Mammary epithelial cell (primary cell): ENCODE measurements at regions not wholly inside any gene's neighbourhood (a gene's known extent, or its start where the extent isn't known, plus 50 kb on each side); places are given as distances from the start of the nearest gene placed in this dataset.

Source experiments
- CTCF ChIP-seq, 2 donors: IDR thresholded peaks in 1 of 2; conservative IDR thresholded peaks in 1 of 2; 2 replicates each; pipeline ENCODE4 v1.5.1; 2011 to 2012; ENCODE audit warnings: inconsistent platforms in 2 of 2, low read length in 2 of 2, mild to moderate bottlenecking in 2 of 2, control low read depth in 1 of 2, low read depth in 1 of 2; ENCODE audit not compliant: insufficient read depth in 1 of 2; ENCODE audit errors: extremely low read depth in 1 of 2
- EZH2 ChIP-seq: IDR thresholded peaks from 2 replicates; pipeline ENCODE4 v1.6.1; 2012; ENCODE audit warnings: low read length, inconsistent platforms, borderline replicate concordance

DNA sequence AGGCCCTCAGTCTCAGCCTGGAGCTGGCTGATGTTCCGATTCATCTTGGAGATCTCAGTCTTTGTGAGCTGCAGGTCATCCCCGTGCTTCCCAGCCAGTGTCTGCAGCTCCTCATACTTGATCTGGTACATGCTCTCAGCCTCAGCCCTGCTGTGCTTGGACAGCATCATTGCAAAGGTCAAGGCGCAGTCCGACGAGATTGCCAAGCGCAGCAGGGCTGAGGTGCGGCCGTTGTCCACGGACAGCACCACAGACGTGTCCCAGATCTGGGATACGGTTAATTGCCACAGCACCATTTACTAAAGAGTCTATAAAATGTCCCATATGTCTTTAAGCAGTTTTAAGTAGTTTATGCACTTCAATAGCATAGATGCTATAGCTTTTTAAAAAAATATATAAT is 965.7 kb downstream of the FSCB start:
- no peak for TF ChIP-seq EZH2
- no peak for TF ChIP-seq CTCF (conservative IDR thresholded peaks at IDR 0.05 in 1 of 2, IDR thresholded peaks at IDR 0.05 in 1 of 2; ENCODE audit: extremely low read depth in 1 of 2, insufficient read depth in 1 of 2, low read depth in 1 of 2, low read length in 2 of 2)
